IMR-90 (cell line): ENCODE measurements at regions not wholly inside any gene's neighbourhood (a gene's known extent, or its start where the extent isn't known, plus 50 kb on each side); places are given as distances from the start of the nearest gene placed in this dataset.
A peak's percentile ranks its signal among the peaks of the same experiment; 100 is the strongest.

Experiments used
- ATAC-seq: fragments of 200-7000 bp; cut with Tn5 transposase; 2 replicates; pipeline ENCODE4 v1.9.1; 2020; ENCODE audit warnings: low read depth, mild to moderate bottlenecking, moderate library complexity
- BruUV-seq: library from RNA; stranded (reverse); fragments of 400-500 nt; replicated peaks from 2 replicates; lab custom pipeline; 2021; lab: Mats Ljungman, UMichigan
- CTCF ChIA-PET: fragments of 300-600 bp; formaldehyde crosslinking; extraction: SDS; loops from one replicate; lab custom pipeline; 2021; ENCODE audit warnings: antibody characterized with exemption; lab: Yijun Ruan, JAX
- POLR2A ChIA-PET: fragments of 300-600 bp; sonication (Branson Sonifier 250); formaldehyde crosslinking; loops from one replicate; lab custom pipeline; 2022; ENCODE audit warnings: antibody characterized with exemption; ENCODE audit not compliant: unreplicated experiment; lab: Charles Lee
- DNase-seq: peaks from one replicate; pipeline ENCODE4 v3.0.0; 2013
- H2AFZ ChIP-seq: replicated peaks from 2 replicates; pipeline ENCODE3; 2013; ENCODE audit warnings: low read length, mild to moderate bottlenecking; ENCODE audit not compliant: poor library complexity
- H2AK5ac ChIP-seq: 2 replicates; pipeline ENCODE4 v1.6.1; 2013; ENCODE audit warnings: low read depth, low read length, inconsistent platforms
- H2AK9ac ChIP-seq: replicated peaks from 2 replicates; pipeline ENCODE3; 2013; ENCODE audit warnings: mild to moderate bottlenecking, low read depth, low read length, moderate library complexity; ENCODE audit not compliant: poor library complexity
- H2BK120ac ChIP-seq: 2 replicates; pipeline ENCODE4 v1.6.1; 2013; ENCODE audit warnings: low read depth, low read length, inconsistent platforms
- H2BK15ac ChIP-seq: 3 replicates; pipeline ENCODE4 v1.6.1; 2013; ENCODE audit warnings: low read depth, low read length, inconsistent platforms
- H2BK20ac ChIP-seq: 2 replicates; pipeline ENCODE4 v1.6.1; 2013; ENCODE audit warnings: low read depth, mild to moderate bottlenecking, inconsistent platforms, low read length, moderate library complexity
- H2BK5ac ChIP-seq: 2 replicates; pipeline ENCODE4 v1.6.1; 2013; ENCODE audit warnings: mild to moderate bottlenecking, low read depth, low read length, inconsistent platforms; ENCODE audit not compliant: poor library complexity, severe bottlenecking
- H3K14ac ChIP-seq: replicated peaks from 2 replicates; pipeline ENCODE4 v1.6.1; 2013; ENCODE audit warnings: low read depth, low read length, inconsistent platforms
- H3K18ac ChIP-seq: 2 replicates; pipeline ENCODE4 v1.6.1; 2013; ENCODE audit warnings: low read depth, low read length, control low read depth
- H3K23ac ChIP-seq: 2 replicates; pipeline ENCODE4 v1.6.1; 2013; ENCODE audit warnings: low read depth, low read length, inconsistent platforms
- H3K27ac ChIP-seq: 2 replicates; pipeline ENCODE4 v1.5.1; 2013; ENCODE audit warnings: mild to moderate bottlenecking, control low read depth, low read length; ENCODE audit not compliant: insufficient read depth
- H3K27me3 ChIP-seq: 2 replicates; pipeline ENCODE4 v1.6.1; 2013; ENCODE audit warnings: low read length; ENCODE audit not compliant: control insufficient read depth, insufficient read depth
- H3K36me3 ChIP-seq: 2 replicates; pipeline ENCODE4 v1.6.1; 2013; ENCODE audit warnings: low read length, mixed read lengths; ENCODE audit not compliant: control insufficient read depth, insufficient read depth
- H3K4ac ChIP-seq: 2 replicates; pipeline ENCODE4 v1.6.1; 2013; ENCODE audit warnings: low read depth, low read length, inconsistent platforms
- H3K4me1 ChIP-seq: 2 replicates; pipeline ENCODE4 v1.6.1; 2013; ENCODE audit warnings: low read length, mixed read lengths; ENCODE audit not compliant: control insufficient read depth, insufficient read depth
- H3K4me2 ChIP-seq: 2 replicates; pipeline ENCODE4 v1.6.1; 2013; ENCODE audit warnings: low read depth, mild to moderate bottlenecking, control low read depth, low read length, moderate library complexity
- H3K4me3 ChIP-seq: 2 replicates; pipeline ENCODE4 v1.5.1; 2013; ENCODE audit warnings: low read depth, mild to moderate bottlenecking, control low read depth, low read length, moderate library complexity; ENCODE audit not compliant: insufficient read depth
- H3K56ac ChIP-seq: 2 replicates; pipeline ENCODE4 v1.6.1; 2013; ENCODE audit warnings: low read length, inconsistent platforms; ENCODE audit not compliant: insufficient read depth; ENCODE audit errors: extremely low read depth
- H3K79me1 ChIP-seq, 2 experiments: 2 replicates each; pipeline ENCODE4 v1.6.1; 2013; ENCODE audit warnings: low read length in 2 of 2, inconsistent platforms in 1 of 2, low read depth in 1 of 2
- H3K9ac ChIP-seq: 2 replicates; pipeline ENCODE4 v1.6.1; 2013; ENCODE audit warnings: low read depth, low read length, control low read depth
- H3K9me1 ChIP-seq: 2 replicates; pipeline ENCODE4 v1.6.1; 2013; ENCODE audit warnings: low read length, inconsistent platforms; ENCODE audit not compliant: insufficient read depth
- H3K9me3 ChIP-seq: 2 replicates; pipeline ENCODE4 v1.6.1; 2013; ENCODE audit warnings: low read length; ENCODE audit not compliant: control insufficient read depth, insufficient read depth
- H4K20me1 ChIP-seq: 2 replicates; pipeline ENCODE4 v1.6.1; 2013; ENCODE audit warnings: low read length, inconsistent platforms; ENCODE audit not compliant: insufficient read depth
- H4K5ac ChIP-seq: 2 replicates; pipeline ENCODE4 v1.6.1; 2013; ENCODE audit warnings: mild to moderate bottlenecking, low read depth, low read length, control low read depth
- H4K8ac ChIP-seq, 2 experiments: 2 replicates each; pipeline ENCODE4 v1.6.1; 2013; ENCODE audit warnings: low read depth in 2 of 2, low read length in 2 of 2, control low read depth in 1 of 2, inconsistent platforms in 1 of 2
- H4K91ac ChIP-seq: 2 replicates; pipeline ENCODE4 v1.6.1; 2013; ENCODE audit warnings: low read depth, low read length, inconsistent platforms; ENCODE audit not compliant: insufficient read depth
- BHLHE40 ChIP-seq: fragments of 150-350 bp; IDR thresholded peaks from 2 replicates; pipeline ENCODE4 v1.6.1; 2016; ENCODE audit warnings: mild to moderate bottlenecking, low read depth, low read length
- CEBPB ChIP-seq: IDR thresholded peaks from 2 replicates; pipeline ENCODE4 v1.6.1; 2012; ENCODE audit warnings: low read depth, low read length, improper control_type of control experiment
- CHD1 ChIP-seq: IDR thresholded peaks from 2 replicates; pipeline ENCODE4 v1.6.1; 2012; ENCODE audit warnings: low read depth, low read length, improper control_type of control experiment
- FOS ChIP-seq: fragments of 150-350 bp; IDR thresholded peaks from 2 replicates; pipeline ENCODE4 v1.6.1; 2016; ENCODE audit warnings: low read depth, low read length
- MAFK ChIP-seq: IDR thresholded peaks from 2 replicates; pipeline ENCODE4 v1.6.1; 2012; ENCODE audit warnings: low read depth, low read length, improper control_type of control experiment
- MAZ ChIP-seq: IDR thresholded peaks from 2 replicates; pipeline ENCODE4 v1.6.1; 2012; ENCODE audit warnings: low read depth, mild to moderate bottlenecking, low read length, improper control_type of control experiment, moderate library complexity, borderline replicate concordance
- MXI1 ChIP-seq: IDR thresholded peaks from 2 replicates; pipeline ENCODE4 v1.6.1; 2012; ENCODE audit warnings: low read depth, mild to moderate bottlenecking, low read length, moderate library complexity, borderline replicate concordance
- NFE2L2 ChIP-seq: fragments of 150-350 bp; IDR thresholded peaks from 2 replicates; pipeline ENCODE4 v1.6.1; 2016; ENCODE audit warnings: low read depth, mild to moderate bottlenecking, low read length
- POLR2A ChIP-seq: IDR thresholded peaks from 2 replicates; pipeline ENCODE4 v1.6.1; 2012; ENCODE audit warnings: mild to moderate bottlenecking, low read depth, low read length
- RAD21 ChIP-seq: IDR thresholded peaks from 2 replicates; pipeline ENCODE4 v1.6.1; 2012; ENCODE audit warnings: low read length, improper control_type of control experiment
- RCOR1 ChIP-seq: IDR thresholded peaks from 2 replicates; pipeline ENCODE4 v1.6.1; 2012; ENCODE audit warnings: mild to moderate bottlenecking, low read length, improper control_type of control experiment; ENCODE audit not compliant: insufficient replicate concordance
- RFX5 ChIP-seq: IDR thresholded peaks from 2 replicates; pipeline ENCODE4 v1.8.0; 2012; ENCODE audit warnings: low read depth, mild to moderate bottlenecking, low read length, moderate library complexity
- SMC3 ChIP-seq: fragments of 150-350 bp; IDR thresholded peaks from 2 replicates; pipeline ENCODE4 v1.6.1; 2016; ENCODE audit warnings: low read depth, mild to moderate bottlenecking, antibody characterized with exemption, low read length, moderate library complexity
- WGBS, 2 experiments: methylation state at CpG; one replicate each; pipeline versions ENCODE4 v1.1.5 to v1.1.7; 2013; ENCODE audit warnings: missing lambda C conversion rate in 2 of 2; ENCODE audit not compliant: insufficient read length in 1 of 2; ENCODE audit errors: extremely low coverage in 2 of 2; 5-methylcytosine and 5-hydroxymethylcytosine counted together
- dilution Hi-C: fragments of 300-500 bp; cut with HindIII; formaldehyde crosslinking; loops from one replicate; pipeline ENCODE4 v1.14.3; 2018; ENCODE audit warnings: low sequenced_read_pairs; ENCODE audit not compliant: unreplicated experiment
- in situ Hi-C: fragments of 300-500 bp; cut with MboI; formaldehyde crosslinking; loops from 3 replicates; pipeline ENCODE4 v1.14.3; 2019; ENCODE audit warnings: low sequenced_read_pairs, inconsistent platforms, mixed read lengths
- intact Hi-C: fragments of 100-400 bp; cut with micrococcal nuclease; formaldehyde crosslinking; loops from 2 replicates; pipeline ENCODE4 v1.10.0; 2022
- TF ChIP-seq, protein P1 (sequence below): conservative IDR thresholded peaks from 2 replicates; pipeline ENCODE4 v1.5.1; 2012; ENCODE audit warnings: mild to moderate bottlenecking, low read depth, low read length, improper control_type of control experiment
- TF ChIP-seq, protein P2 (sequence below): fragments of 150-350 bp; IDR thresholded peaks from 2 replicates; pipeline ENCODE4 v1.6.1; 2016; ENCODE audit warnings: low read depth, mild to moderate bottlenecking, low read length, moderate library complexity, borderline replicate concordance
- TF ChIP-seq, protein P3 (sequence below): fragments of 150-350 bp; IDR thresholded peaks from 2 replicates; pipeline ENCODE4 v1.6.1; 2017; ENCODE audit warnings: mild to moderate bottlenecking, antibody characterized with exemption, low read length, low read depth

DNA sequence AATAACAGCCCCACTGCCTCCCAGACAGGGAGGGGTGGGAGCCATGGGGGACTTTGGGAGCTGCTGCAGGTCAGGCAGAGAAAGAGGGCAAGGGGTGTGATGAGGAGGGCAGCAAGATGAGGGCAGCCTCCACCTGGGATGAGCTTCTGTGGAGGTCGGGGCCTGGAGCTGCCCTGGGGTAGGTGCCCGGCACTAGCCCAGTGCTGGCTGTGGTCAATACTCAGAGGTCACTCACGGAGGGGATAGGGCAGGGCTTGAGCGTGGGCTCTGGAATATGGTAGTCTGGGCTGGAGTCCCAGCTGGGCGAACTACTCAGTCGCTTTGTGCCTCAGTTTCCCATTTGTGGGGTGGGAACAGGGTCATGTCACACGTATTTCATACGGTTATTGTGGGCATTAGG is 169.0 kb downstream of the IRF8 start:
- H3K4me3 ChIP-seq, result no peak overlapping the region
- 92% methylated on average over 2 of the region's 8 CpGs; no CpG with 5 or more reads in 1 of the 2 experiments for WGBS, 2 experiments
- peak overlapping the region; percentile 50 for H2AK9ac ChIP-seq
- no peak overlapping the region for H3K9ac ChIP-seq
- no peaks in the 10 kb centered on the region for H3K9me3 ChIP-seq
- H2BK120ac ChIP-seq, result no peak overlapping the region; the same call in 1 of the 2 replicates
- no peak overlapping the region for H4K5ac ChIP-seq
- in situ Hi-C loops, result no loop called here
- no peaks in the 10 kb centered on the region for H3K79me1 ChIP-seq
- no peak overlapping the region for H3K56ac ChIP-seq
- no peak overlapping the region for H3K27ac ChIP-seq
- no TSS peak for BruUV-seq
- ATAC-seq (no peak), DNase-seq (no peak)
- POLR2A ChIA-PET, result no interaction called here
- no peak overlapping the region for H2BK20ac ChIP-seq
- no peak overlapping the region for H4K8ac ChIP-seq
- H2BK15ac ChIP-seq, result no peak overlapping the region
- no peak overlapping the region for H3K18ac ChIP-seq
- TF ChIP-seq, protein P1, sequence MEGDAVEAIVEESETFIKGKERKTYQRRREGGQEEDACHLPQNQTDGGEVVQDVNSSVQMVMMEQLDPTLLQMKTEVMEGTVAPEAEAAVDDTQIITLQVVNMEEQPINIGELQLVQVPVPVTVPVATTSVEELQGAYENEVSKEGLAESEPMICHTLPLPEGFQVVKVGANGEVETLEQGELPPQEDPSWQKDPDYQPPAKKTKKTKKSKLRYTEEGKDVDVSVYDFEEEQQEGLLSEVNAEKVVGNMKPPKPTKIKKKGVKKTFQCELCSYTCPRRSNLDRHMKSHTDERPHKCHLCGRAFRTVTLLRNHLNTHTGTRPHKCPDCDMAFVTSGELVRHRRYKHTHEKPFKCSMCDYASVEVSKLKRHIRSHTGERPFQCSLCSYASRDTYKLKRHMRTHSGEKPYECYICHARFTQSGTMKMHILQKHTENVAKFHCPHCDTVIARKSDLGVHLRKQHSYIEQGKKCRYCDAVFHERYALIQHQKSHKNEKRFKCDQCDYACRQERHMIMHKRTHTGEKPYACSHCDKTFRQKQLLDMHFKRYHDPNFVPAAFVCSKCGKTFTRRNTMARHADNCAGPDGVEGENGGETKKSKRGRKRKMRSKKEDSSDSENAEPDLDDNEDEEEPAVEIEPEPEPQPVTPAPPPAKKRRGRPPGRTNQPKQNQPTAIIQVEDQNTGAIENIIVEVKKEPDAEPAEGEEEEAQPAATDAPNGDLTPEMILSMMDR, result no peak
- TF ChIP-seq, protein P2, sequence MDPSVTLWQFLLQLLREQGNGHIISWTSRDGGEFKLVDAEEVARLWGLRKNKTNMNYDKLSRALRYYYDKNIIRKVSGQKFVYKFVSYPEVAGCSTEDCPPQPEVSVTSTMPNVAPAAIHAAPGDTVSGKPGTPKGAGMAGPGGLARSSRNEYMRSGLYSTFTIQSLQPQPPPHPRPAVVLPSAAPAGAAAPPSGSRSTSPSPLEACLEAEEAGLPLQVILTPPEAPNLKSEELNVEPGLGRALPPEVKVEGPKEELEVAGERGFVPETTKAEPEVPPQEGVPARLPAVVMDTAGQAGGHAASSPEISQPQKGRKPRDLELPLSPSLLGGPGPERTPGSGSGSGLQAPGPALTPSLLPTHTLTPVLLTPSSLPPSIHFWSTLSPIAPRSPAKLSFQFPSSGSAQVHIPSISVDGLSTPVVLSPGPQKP, result no peak
- no peak for TF ChIP-seq RFX5
- TF ChIP-seq, protein P3, sequence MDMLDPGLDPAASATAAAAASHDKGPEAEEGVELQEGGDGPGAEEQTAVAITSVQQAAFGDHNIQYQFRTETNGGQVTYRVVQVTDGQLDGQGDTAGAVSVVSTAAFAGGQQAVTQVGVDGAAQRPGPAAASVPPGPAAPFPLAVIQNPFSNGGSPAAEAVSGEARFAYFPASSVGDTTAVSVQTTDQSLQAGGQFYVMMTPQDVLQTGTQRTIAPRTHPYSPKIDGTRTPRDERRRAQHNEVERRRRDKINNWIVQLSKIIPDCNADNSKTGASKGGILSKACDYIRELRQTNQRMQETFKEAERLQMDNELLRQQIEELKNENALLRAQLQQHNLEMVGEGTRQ, result no peak
- no peak for TF ChIP-seq MAFK
- no peak for TF ChIP-seq RCOR1
- TF ChIP-seq MXI1, result no peak
- no peak for TF ChIP-seq CHD1
- no peak for TF ChIP-seq MAZ
- TF ChIP-seq FOS, result no peak
- no peak for TF ChIP-seq CEBPB
- no peak for TF ChIP-seq BHLHE40
- TF ChIP-seq NFE2L2, result no peak
- no peak for TF ChIP-seq SMC3
- no peak for TF ChIP-seq POLR2A
- TF ChIP-seq RAD21, result no peak
- CTCF ChIA-PET, result no interaction called here
- H2BK5ac ChIP-seq, result no peak overlapping the region
- H3K4ac ChIP-seq, result no peak overlapping the region
- no peaks in the 10 kb centered on the region; the same call in 1 of the 2 replicates for H3K9me1 ChIP-seq
- H3K14ac ChIP-seq, result no peak overlapping the region; the same call in 1 of the 2 replicates
- H2AFZ ChIP-seq, result no peak overlapping the region
- H4K20me1 ChIP-seq, result no peaks in the 10 kb centered on the region
- dilution Hi-C loops, result no loop called here
- H3K36me3 ChIP-seq, result no peaks in the 10 kb centered on the region
- no peaks in the 10 kb centered on the region for H3K4me1 ChIP-seq
- H3K4me2 ChIP-seq, result no peak overlapping the region
- H3K27me3 ChIP-seq, result peaks cover 5% of the 10 kb centered on the region; the same call in 1 of the 2 replicates
- peak overlapping the region; percentile 40; the same call in 1 of the 2 replicates for H2AK5ac ChIP-seq
- intact Hi-C loops, result no loop called here
- H3K23ac ChIP-seq, result no peak overlapping the region
- H4K91ac ChIP-seq, result no peak overlapping the region
